Sciatic nerve (tissue), 2 donors: ENCODE measurements at regions not wholly inside any gene's neighbourhood (a gene's known extent, or its start where the extent isn't known, plus 50 kb on each side); places are given as distances from the start of the nearest gene placed in this dataset.

Experiments used
- ATAC-seq: fragments of 200-7000 bp; cut with Tn5 transposase; one replicate; pipeline ENCODE4 v1.9.1; 2020; ENCODE audit warnings: mild to moderate bottlenecking, moderate library complexity
- DNase-seq: peaks from one replicate; pipeline ENCODE4 v3.0.0-alpha.2; 2020; ENCODE audit warnings: low spot score
- intact Hi-C: fragments of 100-400 bp; cut with DNase I; formaldehyde crosslinking; loops from one replicate; pipeline ENCODE4 v1.14.2; 2022
- donor health status: DM: no; HTN: no; CAD: no.
- donor health status: DM: no; HTN: no; CAD: no.

GRCh38 chr6:154561750-154562149 is 51.3 kb upstream of the CNKSR3 start:
- intact Hi-C loops = no loop called here
- ATAC-seq (no peak), DNase-seq (no peak)

GRCh38 chr6:154565331-154565730 is 54.8 kb upstream of the CNKSR3 start:
- no peak for DNase-seq
- intact Hi-C loops = no loop called here
- no peak for ATAC-seq

GRCh38 chr6:154566866-154567265 is 56.4 kb upstream of the CNKSR3 start:
- ATAC-seq (no peak), DNase-seq (no peak)
- intact Hi-C loops = no loop called here

GRCh38 chr6:154567695-154568220 is 57.3 kb upstream of the CNKSR3 start:
- ATAC-seq (no peak), DNase-seq (no peak)
- intact Hi-C loops = no loop called here

- ATAC-seq = no peak
- intact Hi-C loops = no loop called here
- DNase-seq = no peak
Observed at GRCh38 chr6:154569156-154569862, 58.8 kb upstream of the CNKSR3 start.

GRCh38 chr6:154570505-154570904 is 60.0 kb upstream of the CNKSR3 start:
- ATAC-seq (no peak), DNase-seq (no peak)
- intact Hi-C loops = no loop called here

- ATAC-seq = peak; percentile 89
- intact Hi-C loops = no loop called here
- no peak for DNase-seq
Observed at GRCh38 chr6:154572556-154572955, 62.1 kb upstream of the CNKSR3 start.

- DNase-seq (no peak), ATAC-seq (no peak)
- intact Hi-C loops = no loop called here
Observed at GRCh38 chr6:154578004-154578559, 67.6 kb upstream of the CNKSR3 start.

- no peak for ATAC-seq
- no peak for DNase-seq
- intact Hi-C loops = no loop called here
Observed at GRCh38 chr6:154579046-154579445, 68.6 kb upstream of the CNKSR3 start.

GRCh38 chr6:154579485-154579884 is 69.0 kb upstream of the CNKSR3 start:
- no peak for ATAC-seq
- intact Hi-C loops = no loop called here
- DNase-seq = no peak

GRCh38 chr6:154580397-154581135 is 70.1 kb upstream of the CNKSR3 start:
- DNase-seq (no peak), ATAC-seq (no peak)
- intact Hi-C loops = no loop called here

GRCh38 chr6:154582696-154583095 is 72.2 kb upstream of the CNKSR3 start:
- DNase-seq (no peak), ATAC-seq (no peak)
- intact Hi-C loops = no loop called here

GRCh38 chr6:154583546-154584188 is 73.2 kb upstream of the CNKSR3 start:
- intact Hi-C loops = no loop called here
- DNase-seq (no peak), ATAC-seq (no peak)

- DNase-seq (no peak), ATAC-seq (no peak)
- intact Hi-C loops = no loop called here
Observed at GRCh38 chr6:154590756-154591155, 80.3 kb upstream of the CNKSR3 start.

GRCh38 chr6:154591234-154591633 is 80.7 kb upstream of the CNKSR3 start:
- intact Hi-C loops = no loop called here
- DNase-seq (no peak), ATAC-seq (no peak)

- intact Hi-C loops = no loop called here
- no peak for ATAC-seq
- DNase-seq = no peak
Observed at GRCh38 chr6:154592199-154592860, 81.8 kb upstream of the CNKSR3 start.

- DNase-seq = no peak
- intact Hi-C loops = no loop called here
- peak; percentile 51 for ATAC-seq
Observed at GRCh38 chr6:154593122-154593521, 82.6 kb upstream of the CNKSR3 start.

- intact Hi-C loops = no loop called here
- ATAC-seq (no peak), DNase-seq (no peak)
Observed at GRCh38 chr6:154594496-154595198, 84.2 kb upstream of the CNKSR3 start.

- intact Hi-C loops = no loop called here
- ATAC-seq = no peak
- DNase-seq = no peak
Observed at GRCh38 chr6:154595538-154595937, 85.1 kb upstream of the CNKSR3 start.
